Testis (tissue), 2 donors: ENCODE measurements at regions not wholly inside any gene's neighbourhood (a gene's known extent, or its start where the extent isn't known, plus 50 kb on each side); places are given as distances from the start of the nearest gene placed in this dataset.

Experiments
- DNase-seq: peaks from one replicate; pipeline ENCODE4 v3.0.0-alpha.2; 2019
- H3K27ac ChIP-seq, 2 donors: fragments of 200-600 bp; sonication (generic); one replicate each; pipeline ENCODE4 v1.5.1; 2019
- H3K27me3 ChIP-seq: fragments of 200-600 bp; sonication (generic); one replicate; pipeline ENCODE4 v1.5.1; 2019
- H3K36me3 ChIP-seq: fragments of 200-600 bp; sonication (generic); one replicate; pipeline ENCODE4 v1.5.1; 2017; ENCODE audit warnings: low read depth; ENCODE audit errors: missing control alignments
- H3K4me1 ChIP-seq: fragments of 200-600 bp; sonication (generic); one replicate; pipeline ENCODE4 v1.5.1; 2019
- H3K4me3 ChIP-seq, 2 donors: fragments of 200-600 bp; sonication (generic); one replicate each; pipeline ENCODE4 v1.5.1; 2017 to 2019
- H3K9me3 ChIP-seq: fragments of 200-600 bp; sonication (generic); one replicate; pipeline ENCODE4 v1.5.1; 2017
- CTCF ChIP-seq, 3 experiments: fragments of 450-650 bp in 2 of 3; fragments of 200-600 bp in 1 of 3; sonication (generic) in 1 of 3; IDR thresholded peaks; one replicate each; pipeline ENCODE4 v1.5.1; 2016 to 2019; ENCODE audit warnings: antibody characterized with exemption in 3 of 3, mild to moderate bottlenecking in 2 of 3, moderate library complexity in 1 of 3
- POLR2A ChIP-seq: fragments of 450-650 bp; IDR thresholded peaks from one replicate; pipeline ENCODE4 v1.6.1; 2017; ENCODE audit warnings: antibody characterized with exemption, mild to moderate bottlenecking, moderate library complexity
- WGBS, 2 donors: methylation state at CpG; one replicate each; pipeline ENCODE4 v1.1.5; 2018; 5-methylcytosine and 5-hydroxymethylcytosine counted together
- intact Hi-C: fragments of 100-400 bp; cut with DNase I; formaldehyde crosslinking; loops from one replicate; pipeline ENCODE4 v1.15.1; 2023; ENCODE audit warnings: low total_unique reads

DNA sequence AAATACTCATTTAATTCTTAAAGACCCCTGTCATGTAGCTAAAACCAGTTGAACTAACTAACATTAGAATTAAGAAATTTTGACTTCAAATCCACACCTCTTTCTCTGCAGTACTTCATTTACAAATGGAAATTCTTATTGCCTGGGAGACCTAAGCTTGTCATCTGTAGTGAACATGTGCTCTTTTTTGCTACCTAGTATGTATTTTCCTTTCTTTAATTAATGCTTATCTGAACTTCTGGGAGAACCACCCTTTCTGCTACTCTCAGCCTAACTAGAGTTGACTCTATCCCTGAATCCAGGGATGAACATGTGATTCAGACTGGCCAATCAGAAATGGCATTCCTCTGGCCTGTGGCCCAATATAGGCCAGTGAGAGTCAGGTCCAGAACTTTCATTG is 75.9 kb upstream of the A1CF start:
- intact Hi-C loops = no loop called here

DNA sequence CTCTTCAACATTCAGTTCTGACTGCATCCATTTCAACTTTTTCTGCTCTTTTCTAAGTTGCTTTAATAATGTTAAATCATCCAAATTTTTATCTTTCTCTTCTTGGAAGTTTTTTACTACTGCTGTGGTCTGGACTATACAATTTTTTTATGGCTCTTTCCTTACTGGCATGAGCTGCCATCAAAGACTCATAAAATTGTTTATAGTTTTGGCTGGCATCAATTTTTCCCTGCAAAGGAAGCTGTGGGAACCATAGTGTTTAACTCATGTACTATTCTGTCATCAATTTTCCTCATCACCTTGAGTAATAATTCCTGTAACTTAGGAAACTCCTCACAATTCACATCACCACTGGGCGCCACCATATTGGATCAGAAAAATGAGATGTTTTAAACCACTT is 77.6 kb upstream of the A1CF start:
- no peaks in the 10 kb centered on the region for H3K9me3 ChIP-seq
- intact Hi-C loops = no loop called here
- H3K27me3 ChIP-seq = no peaks in the 10 kb centered on the region
- H3K4me1 ChIP-seq = no peaks in the 10 kb centered on the region
- 71 to 83% methylated on average over 1 of the region's 1 CpG for WGBS, 2 donors
- no peak for TF ChIP-seq CTCF (IDR thresholded peaks at IDR 0.05)
- no peak for TF ChIP-seq POLR2A
- no peak for DNase-seq
- no peak overlapping the region for H3K27ac ChIP-seq
- H3K36me3 ChIP-seq = no peaks in the 10 kb centered on the region
- no peak overlapping the region for H3K4me3 ChIP-seq

More for the DNA sequence above, 75.9 kb upstream of the A1CF start:
- Histone ChIP-seq H3K4me3 (no peak overlapping the region), H3K4me1 (no peaks in the 10 kb centered on the region), H3K27ac (no peak overlapping the region), H3K27me3 (no peaks in the 10 kb centered on the region), H3K9me3 (no peaks in the 10 kb centered on the region), H3K36me3 (no peaks in the 10 kb centered on the region)
- DNase-seq = no peak
- TF ChIP-seq POLR2A (no peak), CTCF (IDR thresholded peaks at IDR 0.05) (no peak)

DNA sequence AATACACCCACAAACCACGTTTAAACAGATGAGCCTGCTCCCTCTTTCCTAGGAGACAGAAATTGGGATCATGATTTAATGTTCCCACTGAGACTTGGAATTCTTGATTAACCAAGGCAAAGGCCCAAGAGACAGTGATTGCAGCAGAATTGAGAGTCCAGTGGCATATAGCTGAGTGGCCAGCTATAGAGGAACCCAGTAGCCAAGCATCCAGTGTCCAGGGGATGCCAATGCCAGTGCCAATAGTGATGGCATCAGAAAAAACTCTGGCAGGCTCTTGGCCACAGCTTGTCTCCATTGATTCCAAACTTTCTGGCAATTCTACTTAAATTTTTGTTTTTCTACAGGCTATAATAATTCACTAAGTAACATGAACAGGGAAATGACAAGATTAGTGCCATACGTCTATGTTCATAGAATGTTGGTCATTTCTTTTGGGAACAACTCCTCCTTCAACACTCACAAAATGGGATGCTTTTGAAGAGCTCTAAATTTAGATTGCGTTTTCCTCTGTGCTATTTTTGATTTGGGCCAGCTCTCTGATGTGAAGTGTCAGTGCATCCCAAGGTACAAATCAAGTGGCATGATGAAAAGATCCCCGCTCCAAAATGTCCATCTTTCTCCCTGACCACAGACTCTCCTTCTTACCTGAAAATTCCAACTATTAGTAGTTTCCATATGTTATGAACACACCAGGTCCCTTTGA is 83.1 kb upstream of the A1CF start:
- Histone ChIP-seq H3K27me3 (no peaks in the 10 kb centered on the region), H3K4me3 (no peak overlapping the region), H3K4me1 (no peaks in the 10 kb centered on the region), H3K27ac (no peak overlapping the region), H3K36me3 (no peaks in the 10 kb centered on the region), H3K9me3 (no peaks in the 10 kb centered on the region)
- no peak for TF ChIP-seq POLR2A
- no peak for TF ChIP-seq CTCF (IDR thresholded peaks at IDR 0.05)
- 62 to 76% methylated on average over 4 of the region's 4 CpGs for WGBS, 2 donors
- intact Hi-C loops = no loop called here
- no peak for DNase-seq

GRCh38 chr10:50972591-50972990 is 87.2 kb upstream of the A1CF start:
- no peak for DNase-seq
- Histone ChIP-seq H3K4me3 (no peak overlapping the region), H3K27me3 (no peaks in the 10 kb centered on the region), H3K27ac (no peak overlapping the region), H3K36me3 (no peaks in the 10 kb centered on the region), H3K9me3 (no peaks in the 10 kb centered on the region), H3K4me1 (no peaks in the 10 kb centered on the region)
- intact Hi-C loops = no loop called here
- TF ChIP-seq POLR2A = no peak
- TF ChIP-seq CTCF (IDR thresholded peaks at IDR 0.05) = no peak
- 89 to 90% methylated on average over 4 of the region's 4 CpGs for WGBS, 2 donors

GRCh38 chr10:50981385-50981784 is 92.9 kb upstream of the PRKG1 start:
- H3K4me3 ChIP-seq = no peak overlapping the region
- no peak for DNase-seq
- intact Hi-C loops = no loop called here
- H3K9me3 ChIP-seq = no peaks in the 10 kb centered on the region
- H3K4me1 ChIP-seq = no peaks in the 10 kb centered on the region
- TF ChIP-seq CTCF (IDR thresholded peaks at IDR 0.05) (no peak), POLR2A (no peak)
- H3K36me3 ChIP-seq = no peaks in the 10 kb centered on the region
- no peak overlapping the region for H3K27ac ChIP-seq
- H3K27me3 ChIP-seq = no peaks in the 10 kb centered on the region
